ENCODE measurements at regions not wholly inside any gene's neighbourhood (a gene's known extent, or its start where the extent isn't known, plus 50 kb on each side); places are given as distances from the start of the nearest gene placed in this dataset.

DNA sequence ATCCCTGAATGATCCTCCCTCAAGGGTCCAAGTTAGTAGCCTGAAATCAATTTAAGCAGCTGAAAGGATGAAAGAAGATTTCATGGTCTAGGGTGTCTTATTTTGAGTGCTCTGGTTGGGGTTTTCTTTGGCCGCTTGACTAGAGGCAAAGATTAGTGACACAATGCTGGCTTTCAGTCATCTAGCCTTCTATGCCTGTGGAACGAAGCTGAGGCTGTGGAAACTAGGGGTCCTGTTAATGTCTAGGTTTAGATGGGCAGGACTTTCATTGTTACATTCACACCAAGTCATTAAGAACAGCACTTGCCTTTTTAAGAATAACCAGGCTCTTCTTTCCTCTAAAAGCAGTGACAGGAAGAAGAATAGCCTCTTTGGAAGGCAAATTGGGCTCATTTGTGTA, 253.8 kb upstream of the E2F7 start:
- no peak for TF ChIP-seq ELF1 (IDR thresholded peaks at IDR 0.05)
- TF ChIP-seq, protein P1, sequence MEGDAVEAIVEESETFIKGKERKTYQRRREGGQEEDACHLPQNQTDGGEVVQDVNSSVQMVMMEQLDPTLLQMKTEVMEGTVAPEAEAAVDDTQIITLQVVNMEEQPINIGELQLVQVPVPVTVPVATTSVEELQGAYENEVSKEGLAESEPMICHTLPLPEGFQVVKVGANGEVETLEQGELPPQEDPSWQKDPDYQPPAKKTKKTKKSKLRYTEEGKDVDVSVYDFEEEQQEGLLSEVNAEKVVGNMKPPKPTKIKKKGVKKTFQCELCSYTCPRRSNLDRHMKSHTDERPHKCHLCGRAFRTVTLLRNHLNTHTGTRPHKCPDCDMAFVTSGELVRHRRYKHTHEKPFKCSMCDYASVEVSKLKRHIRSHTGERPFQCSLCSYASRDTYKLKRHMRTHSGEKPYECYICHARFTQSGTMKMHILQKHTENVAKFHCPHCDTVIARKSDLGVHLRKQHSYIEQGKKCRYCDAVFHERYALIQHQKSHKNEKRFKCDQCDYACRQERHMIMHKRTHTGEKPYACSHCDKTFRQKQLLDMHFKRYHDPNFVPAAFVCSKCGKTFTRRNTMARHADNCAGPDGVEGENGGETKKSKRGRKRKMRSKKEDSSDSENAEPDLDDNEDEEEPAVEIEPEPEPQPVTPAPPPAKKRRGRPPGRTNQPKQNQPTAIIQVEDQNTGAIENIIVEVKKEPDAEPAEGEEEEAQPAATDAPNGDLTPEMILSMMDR (IDR thresholded peaks at IDR 0.05), result no peak
- TF ChIP-seq, protein P2, sequence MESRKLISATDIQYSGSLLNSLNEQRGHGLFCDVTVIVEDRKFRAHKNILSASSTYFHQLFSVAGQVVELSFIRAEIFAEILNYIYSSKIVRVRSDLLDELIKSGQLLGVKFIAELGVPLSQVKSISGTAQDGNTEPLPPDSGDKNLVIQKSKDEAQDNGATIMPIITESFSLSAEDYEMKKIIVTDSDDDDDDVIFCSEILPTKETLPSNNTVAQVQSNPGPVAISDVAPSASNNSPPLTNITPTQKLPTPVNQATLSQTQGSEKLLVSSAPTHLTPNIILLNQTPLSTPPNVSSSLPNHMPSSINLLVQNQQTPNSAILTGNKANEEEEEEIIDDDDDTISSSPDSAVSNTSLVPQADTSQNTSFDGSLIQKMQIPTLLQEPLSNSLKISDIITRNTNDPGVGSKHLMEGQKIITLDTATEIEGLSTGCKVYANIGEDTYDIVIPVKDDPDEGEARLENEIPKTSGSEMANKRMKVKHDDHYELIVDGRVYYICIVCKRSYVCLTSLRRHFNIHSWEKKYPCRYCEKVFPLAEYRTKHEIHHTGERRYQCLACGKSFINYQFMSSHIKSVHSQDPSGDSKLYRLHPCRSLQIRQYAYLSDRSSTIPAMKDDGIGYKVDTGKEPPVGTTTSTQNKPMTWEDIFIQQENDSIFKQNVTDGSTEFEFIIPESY (IDR thresholded peaks at IDR 0.05; ENCODE audit: borderline replicate concordance, low read depth), result no peak
- TF ChIP-seq RAD21 (IDR thresholded peaks at IDR 0.05; ENCODE audit: low read length), result no peak
- TF ChIP-seq, protein P3, sequence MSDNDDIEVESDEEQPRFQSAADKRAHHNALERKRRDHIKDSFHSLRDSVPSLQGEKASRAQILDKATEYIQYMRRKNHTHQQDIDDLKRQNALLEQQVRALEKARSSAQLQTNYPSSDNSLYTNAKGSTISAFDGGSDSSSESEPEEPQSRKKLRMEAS (IDR thresholded peaks at IDR 0.05; ENCODE audit: low read depth), result no peak
- no peak for TF ChIP-seq POLR2AphosphoS5 (IDR thresholded peaks at IDR 0.05; ENCODE audit: low read depth, low read length)
- no peak for TF ChIP-seq FOXM1 (IDR thresholded peaks at IDR 0.05; ENCODE audit: low read depth)
- no peak for TF ChIP-seq USF1 (IDR thresholded peaks at IDR 0.05; ENCODE audit: borderline replicate concordance, low read depth)
- TF ChIP-seq REST (IDR thresholded peaks at IDR 0.05; ENCODE audit: low read depth, low read length), result no peak
- no peak for TF ChIP-seq JUND (IDR thresholded peaks at IDR 0.05)
- no peak for TF ChIP-seq RCOR1 (IDR thresholded peaks at IDR 0.05; ENCODE audit: low read length)
- TF ChIP-seq FOXJ3 (CRISPR knock-in tag; IDR thresholded peaks at IDR 0.05), result no peak
